ENCODE measurements at regions not wholly inside any gene's neighbourhood (a gene's known extent, or its start where the extent isn't known, plus 50 kb on each side); places are given as distances from the start of the nearest gene placed in this dataset.

- Histone ChIP-seq H3K9me3 (ENCODE audit: insufficient read depth, low read depth, low read length) (no peaks in the 10 kb centered on the region), H3K27me3 (ENCODE audit: insufficient read depth, low read length, poor library complexity, severe bottlenecking) (no peaks in the 10 kb centered on the region), H3K9ac (ENCODE audit: low read depth, low read length, poor library complexity, severe bottlenecking) (no peak overlapping the region), H3K79me2 (ENCODE audit: insufficient read depth, low read length) (no peaks in the 10 kb centered on the region), H3K36me3 (ENCODE audit: insufficient read depth, low read length) (no peaks in the 10 kb centered on the region), H3K4me2 (ENCODE audit: low read depth, low read length, poor library complexity, severe bottlenecking) (no peak overlapping the region), H3K4me3 (ENCODE audit: low read length, poor library complexity, severe bottlenecking) (no peak overlapping the region), H3K4me1 (ENCODE audit: insufficient read depth, low read length, poor library complexity, severe bottlenecking) (no peaks in the 10 kb centered on the region), H2AFZ (ENCODE audit: low read length) (no peak overlapping the region), H4K20me1 (ENCODE audit: insufficient read depth, low read length, poor library complexity, severe bottlenecking) (no peaks in the 10 kb centered on the region), H3F3A (ENCODE audit: low read depth) (no peaks in the 10 kb centered on the region), H3K9me2 (replicated peaks; ENCODE audit: low read depth, low read length) (no peaks in the 10 kb centered on the region)
- no peak for TF ChIP-seq EZH2phosphoT487 (IDR thresholded peaks at IDR 0.05; ENCODE audit: borderline replicate concordance)
- TF ChIP-seq, protein P1, sequence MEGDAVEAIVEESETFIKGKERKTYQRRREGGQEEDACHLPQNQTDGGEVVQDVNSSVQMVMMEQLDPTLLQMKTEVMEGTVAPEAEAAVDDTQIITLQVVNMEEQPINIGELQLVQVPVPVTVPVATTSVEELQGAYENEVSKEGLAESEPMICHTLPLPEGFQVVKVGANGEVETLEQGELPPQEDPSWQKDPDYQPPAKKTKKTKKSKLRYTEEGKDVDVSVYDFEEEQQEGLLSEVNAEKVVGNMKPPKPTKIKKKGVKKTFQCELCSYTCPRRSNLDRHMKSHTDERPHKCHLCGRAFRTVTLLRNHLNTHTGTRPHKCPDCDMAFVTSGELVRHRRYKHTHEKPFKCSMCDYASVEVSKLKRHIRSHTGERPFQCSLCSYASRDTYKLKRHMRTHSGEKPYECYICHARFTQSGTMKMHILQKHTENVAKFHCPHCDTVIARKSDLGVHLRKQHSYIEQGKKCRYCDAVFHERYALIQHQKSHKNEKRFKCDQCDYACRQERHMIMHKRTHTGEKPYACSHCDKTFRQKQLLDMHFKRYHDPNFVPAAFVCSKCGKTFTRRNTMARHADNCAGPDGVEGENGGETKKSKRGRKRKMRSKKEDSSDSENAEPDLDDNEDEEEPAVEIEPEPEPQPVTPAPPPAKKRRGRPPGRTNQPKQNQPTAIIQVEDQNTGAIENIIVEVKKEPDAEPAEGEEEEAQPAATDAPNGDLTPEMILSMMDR (conservative IDR thresholded peaks at IDR 0.05; ENCODE audit: low read length), result no peak
Measured at GRCh38 chr18:59087391-59087790, 52.3 kb upstream of the SEC11C start.

Measured in Loucy (cell line).